Right atrium auricular region (tissue), 2 donors: ENCODE measurements at regions not wholly inside any gene's neighbourhood (a gene's known extent, or its start where the extent isn't known, plus 50 kb on each side); places are given as distances from the start of the nearest gene placed in this dataset.

Experiments used
- DNase-seq: peaks from one replicate; pipeline ENCODE4 v3.0.0-alpha.2; 2019; ENCODE audit warnings: low spot score
- H3K27ac ChIP-seq, 2 donors: fragments of 200-600 bp; sonication (generic); 1 replicate in 1 of 2; 2 replicates in 1 of 2; pipeline ENCODE4 v1.5.1; 2016 to 2019
- H3K27me3 ChIP-seq, 2 donors: fragments of 200-600 bp; sonication (generic); one replicate each; pipeline versions ENCODE4 v1.5.1 to v1.6.0; 2017 to 2019
- H3K36me3 ChIP-seq: fragments of 200-600 bp; sonication (generic); one replicate; pipeline ENCODE4 v1.5.1; 2016
- H3K4me1 ChIP-seq, 2 donors: fragments of 200-600 bp; sonication (generic); one replicate each; pipeline versions ENCODE4 v1.5.1 to v1.6.0; 2017 to 2019
- H3K4me3 ChIP-seq, 2 donors: fragments of 200-600 bp; sonication (generic); 1 replicate in 1 of 2; 2 replicates in 1 of 2; pipeline ENCODE4 v1.5.1; 2017 to 2019; ENCODE audit warnings: mild to moderate bottlenecking in 1 of 2, moderate library complexity in 1 of 2
- H3K9me3 ChIP-seq, 2 donors: fragments of 200-600 bp; sonication (generic); one replicate each; pipeline ENCODE4 v1.5.1; 2019
- TF ChIP-seq, protein P1 (sequence below), 2 donors: fragments of 200-600 bp; sonication (generic); IDR thresholded peaks; one replicate each; pipeline ENCODE4 v1.5.1; 2019; ENCODE audit warnings: antibody characterized with exemption in 2 of 2

DNA sequence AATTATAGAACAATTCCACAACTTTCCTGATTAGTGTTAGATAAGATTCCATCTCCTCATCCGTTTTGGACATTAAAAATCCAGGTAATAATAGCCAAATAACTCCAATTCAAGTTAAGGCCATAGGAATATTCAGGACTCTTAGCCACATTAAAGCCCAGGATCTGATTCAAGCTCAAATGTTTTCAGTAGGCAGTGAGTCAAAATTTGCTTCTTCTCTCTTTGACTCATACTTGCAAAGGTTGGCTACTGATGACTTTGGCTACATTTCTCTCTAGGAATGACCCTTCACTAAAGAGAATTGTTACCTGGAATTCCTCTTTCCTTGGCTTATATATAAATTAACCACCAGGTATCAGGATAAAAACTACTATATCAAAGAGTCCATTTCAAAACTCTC lies 354.9 kb upstream of the HS3ST1 start:
- no peaks in the 10 kb centered on the region for H3K27me3 ChIP-seq
- no peak overlapping the region for H3K4me3 ChIP-seq
- H3K9me3 ChIP-seq: no peaks in the 10 kb centered on the region
- TF ChIP-seq, protein P1, sequence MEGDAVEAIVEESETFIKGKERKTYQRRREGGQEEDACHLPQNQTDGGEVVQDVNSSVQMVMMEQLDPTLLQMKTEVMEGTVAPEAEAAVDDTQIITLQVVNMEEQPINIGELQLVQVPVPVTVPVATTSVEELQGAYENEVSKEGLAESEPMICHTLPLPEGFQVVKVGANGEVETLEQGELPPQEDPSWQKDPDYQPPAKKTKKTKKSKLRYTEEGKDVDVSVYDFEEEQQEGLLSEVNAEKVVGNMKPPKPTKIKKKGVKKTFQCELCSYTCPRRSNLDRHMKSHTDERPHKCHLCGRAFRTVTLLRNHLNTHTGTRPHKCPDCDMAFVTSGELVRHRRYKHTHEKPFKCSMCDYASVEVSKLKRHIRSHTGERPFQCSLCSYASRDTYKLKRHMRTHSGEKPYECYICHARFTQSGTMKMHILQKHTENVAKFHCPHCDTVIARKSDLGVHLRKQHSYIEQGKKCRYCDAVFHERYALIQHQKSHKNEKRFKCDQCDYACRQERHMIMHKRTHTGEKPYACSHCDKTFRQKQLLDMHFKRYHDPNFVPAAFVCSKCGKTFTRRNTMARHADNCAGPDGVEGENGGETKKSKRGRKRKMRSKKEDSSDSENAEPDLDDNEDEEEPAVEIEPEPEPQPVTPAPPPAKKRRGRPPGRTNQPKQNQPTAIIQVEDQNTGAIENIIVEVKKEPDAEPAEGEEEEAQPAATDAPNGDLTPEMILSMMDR (IDR thresholded peaks at IDR 0.05): no peak
- no peaks in the 10 kb centered on the region for H3K36me3 ChIP-seq
- no peaks in the 10 kb centered on the region for H3K4me1 ChIP-seq
- no peak overlapping the region for H3K27ac ChIP-seq
- no peak for DNase-seq

DNA sequence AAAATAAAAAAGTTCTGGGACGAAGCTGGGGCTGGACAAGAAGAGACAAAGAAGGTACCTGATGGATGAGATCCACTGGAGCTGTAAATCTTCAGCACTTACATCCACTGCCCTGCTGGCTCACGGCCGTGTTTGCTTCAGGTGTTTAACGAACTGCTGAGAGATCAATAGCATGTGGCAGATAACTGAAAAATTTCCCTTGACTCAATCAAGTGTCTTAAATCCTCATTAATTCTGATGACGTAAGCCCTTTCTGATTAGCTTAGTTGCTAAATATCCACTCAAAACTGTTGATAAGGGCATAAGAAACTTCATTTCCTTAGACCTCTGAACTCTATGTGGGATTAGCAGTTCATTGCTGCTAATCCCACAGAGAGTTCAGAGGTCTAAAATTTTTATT lies 354.2 kb upstream of the HS3ST1 start:
- Histone ChIP-seq H3K27me3 (no peaks in the 10 kb centered on the region), H3K9me3 (no peaks in the 10 kb centered on the region), H3K27ac (no peak overlapping the region), H3K4me3 (no peak overlapping the region), H3K4me1 (no peaks in the 10 kb centered on the region), H3K36me3 (no peaks in the 10 kb centered on the region)
- DNase-seq: no peak
- TF ChIP-seq, protein P1 (IDR thresholded peaks at IDR 0.05): no peak

DNA sequence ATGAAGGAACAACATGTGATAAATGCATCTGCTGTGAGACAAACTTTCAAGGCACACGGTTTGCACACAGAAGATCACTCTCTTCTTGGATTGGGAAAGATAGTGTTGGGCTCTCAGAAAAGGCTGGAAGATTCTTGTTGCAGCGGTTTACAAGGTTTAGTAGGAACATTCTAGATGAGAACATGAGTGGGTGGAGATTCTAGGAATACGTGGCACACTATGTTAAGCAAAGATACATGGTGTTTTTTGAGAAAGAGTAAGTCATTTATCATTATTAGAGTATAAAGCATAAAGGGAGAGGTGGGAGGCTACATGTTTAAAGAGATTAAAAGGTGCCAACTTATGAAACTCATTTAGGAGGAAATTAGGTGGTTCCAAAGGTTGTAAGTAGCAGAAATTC lies 348.8 kb upstream of the HS3ST1 start:
- H3K9me3 ChIP-seq: no peaks in the 10 kb centered on the region
- DNase-seq: no peak
- no peaks in the 10 kb centered on the region for H3K27me3 ChIP-seq
- no peak overlapping the region for H3K4me3 ChIP-seq
- no peaks in the 10 kb centered on the region for H3K4me1 ChIP-seq
- no peaks in the 10 kb centered on the region for H3K36me3 ChIP-seq
- no peak overlapping the region for H3K27ac ChIP-seq
- TF ChIP-seq, protein P1 (IDR thresholded peaks at IDR 0.05): no peak

DNA sequence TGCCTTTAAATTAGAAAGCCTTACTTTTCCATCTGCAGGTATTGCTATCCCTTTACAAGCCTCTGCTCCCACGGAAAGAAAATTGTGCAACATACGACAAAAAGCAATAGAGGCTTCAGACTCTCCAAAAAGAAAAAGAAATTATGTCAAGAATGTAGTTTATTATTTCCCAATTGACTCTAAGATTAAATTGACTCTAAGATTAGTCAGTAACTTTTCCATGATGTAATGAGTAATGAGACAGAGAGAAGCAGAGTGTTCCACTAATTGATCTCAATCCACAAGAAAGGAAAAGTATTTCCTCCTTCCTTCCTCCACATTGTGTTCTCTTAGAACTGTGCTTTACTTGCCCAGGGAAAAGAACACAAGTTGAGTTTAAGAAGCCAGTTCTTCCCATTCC lies 345.7 kb upstream of the HS3ST1 start:
- H3K4me3 ChIP-seq: no peak overlapping the region
- no peak for DNase-seq
- TF ChIP-seq, protein P1 (IDR thresholded peaks at IDR 0.05): no peak
- no peaks in the 10 kb centered on the region for H3K4me1 ChIP-seq
- no peak overlapping the region for H3K27ac ChIP-seq
- H3K36me3 ChIP-seq: no peaks in the 10 kb centered on the region
- H3K27me3 ChIP-seq: no peaks in the 10 kb centered on the region
- no peaks in the 10 kb centered on the region for H3K9me3 ChIP-seq

DNA sequence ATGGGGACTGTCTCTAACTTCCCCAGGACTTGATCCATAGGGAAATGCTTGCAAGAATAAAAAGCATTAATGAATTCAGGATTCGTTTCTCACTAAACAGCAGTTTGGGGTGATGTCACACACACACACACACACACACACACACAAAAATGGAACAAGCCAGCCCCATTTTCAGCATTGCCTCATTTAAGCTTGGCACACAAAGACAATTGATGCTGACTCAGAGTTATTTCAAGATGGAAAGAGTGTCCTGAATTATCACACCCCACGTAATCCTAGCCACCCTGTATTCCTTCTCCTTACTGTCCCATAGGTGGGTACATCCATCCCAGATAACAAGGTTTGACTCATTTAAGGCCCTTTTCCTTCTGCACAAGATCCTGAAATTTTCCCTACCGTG lies 345.1 kb upstream of the HS3ST1 start:
- no peak for DNase-seq
- TF ChIP-seq, protein P1 (IDR thresholded peaks at IDR 0.05): no peak
- Histone ChIP-seq H3K36me3 (no peaks in the 10 kb centered on the region), H3K4me3 (no peak overlapping the region), H3K4me1 (no peaks in the 10 kb centered on the region), H3K27me3 (no peaks in the 10 kb centered on the region), H3K9me3 (no peaks in the 10 kb centered on the region), H3K27ac (no peak overlapping the region)

DNA sequence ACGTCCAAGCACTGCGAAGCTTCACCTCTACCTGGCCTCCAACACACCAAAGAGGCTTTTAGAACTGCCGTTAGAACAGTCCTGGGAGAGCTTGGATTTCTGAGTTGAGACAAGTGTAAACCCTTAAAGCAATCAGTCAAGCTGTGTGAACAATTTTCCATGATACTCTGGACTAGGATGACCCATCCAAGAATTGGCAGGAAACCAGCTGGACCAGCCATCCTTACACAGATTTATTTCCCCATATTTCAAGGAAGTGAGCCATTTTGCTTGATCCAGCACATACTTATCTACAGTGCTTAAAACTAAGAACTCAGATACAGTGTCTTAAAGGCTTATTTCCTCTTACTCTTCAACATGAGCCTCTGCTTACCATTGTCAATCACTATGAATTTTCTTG lies 340.7 kb upstream of the HS3ST1 start:
- DNase-seq: peak; percentile 64
- Histone ChIP-seq H3K27me3 (no peaks in the 10 kb centered on the region), H3K9me3 (no peaks in the 10 kb centered on the region), H3K4me3 (no peak overlapping the region), H3K4me1 (no peaks in the 10 kb centered on the region), H3K36me3 (no peaks in the 10 kb centered on the region), H3K27ac (no peak overlapping the region)
- TF ChIP-seq, protein P1 (IDR thresholded peaks at IDR 0.05): no peak
